Stimulated activated CD8-positive, alpha-beta memory T cell treated with anti-CD3 and anti-CD28 coated beads, Interleukin-4, amount 100 ng/mL, for 24 hours (primary cell): ENCODE measurements at regions not wholly inside any gene's neighbourhood (a gene's known extent, or its start where the extent isn't known, plus 50 kb on each side); places are given as distances from the start of the nearest gene placed in this dataset.
"Not testable (repeated sequence)": the region's sequence is repeated elsewhere in the genome, so short reads cannot be mapped to it uniquely, and the experiment has no call there.

Experiments used
- DNase-seq: peaks from one replicate; pipeline ENCODE4 v3.0.0-alpha.2; 2020; ENCODE audit warnings: low read depth

GRCh38 chr15:56811586-56811985, 78.3 kb upstream of the ZNF280D start:
- no peak for DNase-seq

- no peak for DNase-seq
Observed at GRCh38 chr15:56808160-56808559, 74.9 kb upstream of the ZNF280D start.

- no peak for DNase-seq
Observed at GRCh38 chr15:56806148-56806536, 72.8 kb upstream of the ZNF280D start.

GRCh38 chr15:56805466-56806147, 72.3 kb upstream of the ZNF280D start:
- no peak for DNase-seq

- DNase-seq: no peak
Observed at GRCh38 chr15:56804938-56805337, 71.6 kb upstream of the ZNF280D start.

GRCh38 chr15:56804279-56804678, 71.0 kb upstream of the ZNF280D start:
- DNase-seq: no peak

- no peak for DNase-seq
Observed at GRCh38 chr15:56802161-56802560, 68.9 kb upstream of the ZNF280D start.

- DNase-seq: no peak
Observed at GRCh38 chr15:56798639-56799038, 65.3 kb upstream of the ZNF280D start.

- DNase-seq: no peak
Observed at GRCh38 chr15:56797720-56798275, 64.5 kb upstream of the ZNF280D start.

- DNase-seq: no peak
Observed at GRCh38 chr15:56795502-56795901, 62.2 kb upstream of the ZNF280D start.

GRCh38 chr15:56794553-56795329, 61.4 kb upstream of the ZNF280D start:
- no peak for DNase-seq

- no peak for DNase-seq
Observed at GRCh38 chr15:56794165-56794552, 60.9 kb upstream of the ZNF280D start.

- DNase-seq: no peak
Observed at GRCh38 chr15:56792211-56792610, 58.9 kb upstream of the ZNF280D start.

GRCh38 chr15:56791521-56791920, 58.2 kb upstream of the ZNF280D start:
- DNase-seq: not testable (repeated sequence)

- DNase-seq: no peak
Observed at GRCh38 chr15:56788359-56788758, 55.0 kb upstream of the ZNF280D start.

GRCh38 chr15:56786966-56787365, 53.7 kb upstream of the ZNF280D start:
- DNase-seq: no peak

- DNase-seq: no peak
Observed at GRCh38 chr15:56783857-56784661, 50.8 kb upstream of the ZNF280D start.

GRCh38 chr15:56783156-56783856, 50.0 kb upstream of the ZNF280D start:
- DNase-seq: no peak
